OCI-LY3 (cell line): ENCODE measurements at regions not wholly inside any gene's neighbourhood (a gene's known extent, or its start where the extent isn't known, plus 50 kb on each side); places are given as distances from the start of the nearest gene placed in this dataset.

ENCODE experiments used
- CTCF ChIP-seq: fragments of 200-600, 300-600 bp; sonication (generic); IDR thresholded peaks from 2 replicates; pipeline ENCODE4 v1.5.1; 2014; ENCODE audit warnings: antibody characterized with exemption, low read length, low read depth
- EZH2phosphoT487 ChIP-seq: fragments of 200-600 bp; shearing (Covaris generic); IDR thresholded peaks from 2 replicates; pipeline ENCODE4 v1.6.1; 2018; ENCODE audit warnings: antibody characterized with exemption, mixed run types, low read depth

- TF ChIP-seq CTCF = no peak
- no peak for TF ChIP-seq EZH2phosphoT487
Measured at GRCh38 chr17:71966459-71967313, 154.1 kb upstream of the SOX9 start.
